ENCODE measurements at regions not wholly inside any gene's neighbourhood (a gene's known extent, or its start where the extent isn't known, plus 50 kb on each side); places are given as distances from the start of the nearest gene placed in this dataset.

GRCh38 chr2:33652830-33653229, 53.7 kb upstream of the FAM98A start:
- ATAC-seq, result peak in 1 of 4 donors; percentile 29
- WGBS, 2 donors, result 57 to 61% methylated on average over 1 of the region's 1 CpG

GRCh38 chr2:33650171-33650570, 51.1 kb upstream of the FAM98A start:
- no peaks in the 10 kb centered on the region for H3K4me1 ChIP-seq
- no peak for TF ChIP-seq CTCF (IDR thresholded peaks at IDR 0.05)
- no peaks in the 10 kb centered on the region for H3K9me3 ChIP-seq
- DNase-seq (no peak), FAIRE-seq (no peak), ATAC-seq (no peak)
- no peak overlapping the region for H3K27ac ChIP-seq
- intact Hi-C loops (cut with DNase I), result no loop called here
- H3K4me3 ChIP-seq, result no peak overlapping the region
- H3K36me3 ChIP-seq, result no peaks in the 10 kb centered on the region
- H3K27me3 ChIP-seq, result no peaks in the 10 kb centered on the region
- 58 to 72% methylated on average over 1 of the region's 1 CpG for WGBS, 2 donors

More at GRCh38 chr2:33652830-33653229, 53.7 kb upstream of the FAM98A start:
- DNase-seq (no peak), FAIRE-seq (no peak)
- H3K4me3 ChIP-seq, result no peak overlapping the region
- no peak overlapping the region for H3K27ac ChIP-seq
- intact Hi-C loops (cut with DNase I), result no loop called here
- H3K4me1 ChIP-seq, result no peaks in the 10 kb centered on the region
- no peak for TF ChIP-seq CTCF (IDR thresholded peaks at IDR 0.05)
- H3K36me3 ChIP-seq, result no peaks in the 10 kb centered on the region
- H3K27me3 ChIP-seq, result no peaks in the 10 kb centered on the region
- no peaks in the 10 kb centered on the region for H3K9me3 ChIP-seq

Small RNA genes in the stretch of these regions (microRNA-seq; reads per million reads assigned to microRNA genes)
- gene MIR548AD, result 0 to 0.39 reads per million in 2 donors
